HG03354 (cell line): ENCODE measurements at regions not wholly inside any gene's neighbourhood (a gene's known extent, or its start where the extent isn't known, plus 50 kb on each side); places are given as distances from the start of the nearest gene placed in this dataset.

Experiments
- ATAC-seq: cut with Tn5 transposase; IDR thresholded peaks from one replicate; pipeline ENCODE4 v1.9.1; 2021; ENCODE audit warnings: mild to moderate bottlenecking; ENCODE audit not compliant: unreplicated experiment, poor library complexity, severe bottlenecking

DNA sequence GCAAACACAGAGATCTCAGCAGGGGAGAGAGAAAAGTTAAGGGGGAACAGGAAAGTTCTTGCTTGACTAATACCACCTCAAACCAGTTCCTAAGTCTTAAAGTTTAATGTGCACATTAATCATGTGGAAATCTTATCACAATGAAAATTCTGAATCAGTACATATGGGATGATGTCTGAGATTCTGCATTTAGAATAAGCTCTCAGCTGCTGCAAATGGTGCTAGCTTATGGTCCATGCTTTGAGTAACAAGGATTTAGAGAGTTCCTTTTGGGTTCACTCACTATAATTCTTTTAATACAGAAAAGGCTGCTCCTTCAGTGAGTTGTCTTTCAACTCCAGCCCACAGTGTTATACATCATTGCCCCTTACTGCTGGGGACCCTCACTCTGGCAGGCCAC is 99.5 kb upstream of the THRB start:
- ATAC-seq, result no peak

DNA sequence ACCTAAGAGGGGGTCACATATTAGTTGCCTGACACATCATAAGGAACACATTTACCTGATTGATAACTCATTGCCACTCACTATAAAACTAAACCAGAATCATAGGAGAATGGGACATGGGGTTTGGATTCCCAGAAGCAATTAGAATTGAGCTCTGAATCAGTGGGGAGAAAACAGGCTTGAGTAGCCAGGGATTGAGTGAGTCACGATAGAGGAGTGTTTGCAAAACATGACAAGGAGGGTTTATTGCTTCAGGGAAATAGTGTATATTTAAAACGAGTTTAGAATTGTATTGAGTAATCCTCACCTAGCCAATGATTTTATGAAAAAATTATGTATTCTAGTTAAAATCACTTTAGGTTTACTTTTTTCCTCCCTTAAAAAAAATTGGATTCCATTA is 101.1 kb upstream of the THRB start:
- no peak for ATAC-seq

GRCh38 chr3:24596626-24597025 is 102.0 kb upstream of the THRB start:
- no peak for ATAC-seq

- ATAC-seq, result no peak
Observed at GRCh38 chr3:24598695-24599470, 104.2 kb upstream of the THRB start.

DNA sequence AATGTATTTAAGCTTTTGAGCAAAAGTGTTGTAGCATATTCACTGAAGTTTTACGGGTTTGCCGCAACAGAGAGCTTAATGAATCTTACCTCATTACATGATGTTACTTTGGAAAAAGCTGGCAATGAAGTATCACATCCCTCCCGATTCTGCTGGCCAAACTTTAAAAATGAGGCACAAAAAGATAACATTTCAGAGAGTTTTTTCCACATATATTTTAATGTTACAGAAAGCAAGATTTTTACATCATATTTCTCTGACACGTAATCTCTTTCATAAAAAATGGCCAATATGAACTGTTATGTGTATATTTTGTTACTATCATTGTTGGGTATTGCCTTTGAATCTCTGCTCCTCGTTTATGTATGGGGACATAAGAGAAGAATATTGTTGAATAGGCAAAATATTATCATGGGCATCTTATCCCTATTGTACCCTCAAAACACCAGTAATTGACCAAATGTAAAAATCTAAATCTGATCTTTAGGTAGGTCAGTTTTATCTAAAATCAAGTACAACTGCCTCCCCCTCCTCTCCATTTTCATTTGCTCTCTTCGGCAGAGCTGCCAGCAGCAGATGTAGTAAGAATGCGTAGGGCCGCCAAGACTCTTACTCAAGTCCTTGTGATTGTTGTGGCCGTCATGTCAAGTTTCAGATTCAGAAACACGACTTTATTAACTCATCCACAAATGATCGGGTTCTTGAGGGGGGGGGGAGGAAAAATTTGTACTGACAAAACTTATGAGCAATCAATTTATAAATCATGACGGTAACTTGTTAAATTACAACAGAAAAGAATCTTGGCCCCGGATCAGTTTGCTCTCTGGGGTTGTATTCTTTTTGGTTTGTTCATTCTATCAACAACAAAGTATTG is 106.7 kb upstream of the THRB start:
- ATAC-seq, result no peak

- ATAC-seq, result no peak
Observed at GRCh38 chr3:24604215-24604614, 109.6 kb upstream of the THRB start.

DNA sequence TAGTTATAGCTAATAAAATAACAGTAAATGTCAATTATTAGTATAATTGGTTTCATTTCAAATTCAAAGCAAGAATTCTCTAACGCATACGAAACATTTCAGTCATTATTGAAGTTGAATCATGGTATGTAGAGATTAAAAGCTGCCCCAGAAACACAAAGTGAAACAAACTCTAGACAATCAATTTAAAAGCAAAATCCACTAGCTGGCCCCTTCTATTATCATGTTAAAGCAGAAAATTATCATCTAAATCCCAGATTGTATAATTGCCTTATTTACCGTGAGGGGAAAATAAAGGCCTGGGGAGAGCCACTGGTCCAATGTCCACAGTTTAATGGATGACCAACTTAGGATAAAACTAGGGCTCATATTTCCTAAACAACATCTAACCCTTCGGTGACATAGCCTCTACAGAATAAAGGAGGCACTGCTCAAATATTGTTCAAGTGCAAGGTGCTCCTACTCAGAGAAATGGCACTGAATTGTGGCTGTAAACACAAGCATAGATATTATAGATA is 110.9 kb upstream of the THRB start:
- no peak for ATAC-seq

DNA sequence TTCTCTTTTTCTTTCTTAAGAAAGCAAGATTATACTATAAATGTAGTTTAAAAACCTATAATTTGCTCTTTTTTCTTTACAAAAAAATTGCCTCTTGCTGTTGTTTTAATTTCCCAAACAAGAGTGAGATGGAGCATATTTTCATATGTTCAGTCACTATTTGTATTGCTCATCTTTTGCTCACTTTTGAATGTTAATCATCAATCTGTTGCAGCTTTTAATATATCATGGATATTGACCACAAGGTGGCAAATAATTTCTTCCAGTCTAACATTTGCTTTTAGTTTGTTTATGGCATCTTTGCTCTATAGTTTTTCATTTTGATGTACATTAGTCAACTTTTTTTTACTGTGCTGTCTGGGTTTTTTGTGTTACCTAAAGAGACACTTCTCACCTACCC is 112.6 kb upstream of the THRB start:
- no peak for ATAC-seq

GRCh38 chr3:24608701-24609390 is 114.2 kb upstream of the THRB start:
- no peak for ATAC-seq

GRCh38 chr3:24614359-24614758 is 119.7 kb upstream of the THRB start:
- no peak for ATAC-seq

GRCh38 chr3:24615177-24615576 is 120.5 kb upstream of the THRB start:
- no peak for ATAC-seq

GRCh38 chr3:24616110-24616829 is 121.6 kb upstream of the THRB start:
- ATAC-seq, result no peak

- ATAC-seq, result no peak
Observed at GRCh38 chr3:24622138-24622537, 127.5 kb upstream of the THRB start.

DNA sequence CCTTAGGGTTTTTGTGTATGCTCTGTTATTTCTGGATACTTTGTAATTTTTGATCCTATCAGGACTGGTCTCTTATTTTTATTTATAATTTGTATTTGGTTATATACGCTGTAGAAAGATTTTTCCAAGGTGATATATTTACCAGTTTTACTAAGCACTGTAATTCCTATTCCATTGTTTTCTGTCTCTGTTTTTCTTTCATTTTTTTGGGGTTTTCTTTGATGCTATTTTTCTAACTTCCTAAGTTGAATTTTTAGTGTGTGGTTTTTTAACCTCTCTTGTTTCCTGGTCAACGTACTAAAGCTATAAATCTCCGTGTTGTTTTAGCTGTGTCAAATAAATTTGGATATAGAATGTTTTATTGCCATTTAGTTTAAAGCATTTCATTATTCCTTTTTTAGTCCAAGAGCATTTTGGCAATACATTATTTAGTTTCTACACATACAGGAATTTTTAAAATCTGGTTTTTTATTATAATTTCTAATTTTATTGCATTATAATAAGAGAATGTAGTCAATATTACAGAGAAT is 128.1 kb upstream of the THRB start:
- no peak for ATAC-seq

- ATAC-seq, result no peak
Observed at GRCh38 chr3:24623657-24624056, 129.0 kb upstream of the THRB start.

- no peak for ATAC-seq
Observed at GRCh38 chr3:24624938-24625681, 130.5 kb upstream of the THRB start.

- ATAC-seq, result no peak
Observed at GRCh38 chr3:24628523-24629258, 134.0 kb upstream of the THRB start.

DNA sequence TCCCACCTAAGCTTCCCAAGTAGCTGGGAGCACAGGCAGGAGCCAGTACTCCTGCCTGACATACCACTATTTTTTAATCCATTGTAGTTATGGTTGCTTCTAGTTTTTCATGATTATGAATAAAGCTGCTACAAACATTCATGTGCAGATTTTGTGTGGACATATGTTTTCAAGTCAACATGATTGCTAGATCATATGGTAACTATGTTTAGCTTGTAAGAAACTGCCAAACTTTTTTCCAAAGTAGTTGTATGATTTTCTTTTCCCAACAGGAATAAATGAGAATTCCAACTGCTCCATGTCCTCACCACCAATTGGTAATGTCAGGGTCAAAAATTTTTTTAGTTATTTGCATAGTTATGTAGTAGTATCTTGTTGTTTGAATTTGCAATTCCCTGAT is 136.8 kb upstream of the THRB start:
- no peak for ATAC-seq
